Breast epithelium (tissue), 4 donors: ENCODE measurements at regions not wholly inside any gene's neighbourhood (a gene's known extent, or its start where the extent isn't known, plus 50 kb on each side); places are given as distances from the start of the nearest gene placed in this dataset.

ENCODE experiments used
- DNase-seq, 2 donors: peaks; one replicate each; pipeline ENCODE4 v3.0.0-alpha.2; 2019; ENCODE audit warnings: low spot score in 2 of 2
- H3K27ac ChIP-seq, 2 donors: fragments of 200-600 bp; sonication (generic) in 1 of 2; one replicate each; pipeline ENCODE4 v1.5.1; 2016 to 2019; ENCODE audit warnings: mild to moderate bottlenecking in 1 of 2
- H3K27me3 ChIP-seq, 2 donors: fragments of 200-600 bp; sonication (generic) in 1 of 2; one replicate each; pipeline versions ENCODE4 v1.5.1 to v1.6.0; 2017 to 2019; ENCODE audit warnings: control low read depth in 1 of 2, mild to moderate bottlenecking in 1 of 2
- H3K36me3 ChIP-seq: fragments of 200-600 bp; one replicate; pipeline ENCODE4 v1.5.1; 2019
- H3K4me1 ChIP-seq, 2 donors: fragments of 200-600 bp; sonication (generic); one replicate each; pipeline ENCODE4 v1.5.1; 2016 to 2019; ENCODE audit warnings: control low read depth in 1 of 2
- H3K4me3 ChIP-seq, 3 donors: fragments of 200-600 bp; sonication (generic); 1 replicate in 2 of 3; 2 replicates in 1 of 3; pipeline ENCODE4 v1.5.1; 2016 to 2019; ENCODE audit warnings: mild to moderate bottlenecking in 3 of 3, moderate library complexity in 2 of 3
- H3K9me3 ChIP-seq, 2 donors: fragments of 200-600 bp; sonication (generic) in 1 of 2; one replicate each; pipeline ENCODE4 v1.5.1; 2016 to 2019; ENCODE audit warnings: control low read depth in 1 of 2
- CTCF ChIP-seq, 3 donors: fragments of 450-650 bp; IDR thresholded peaks; one replicate each; pipeline ENCODE4 v1.5.1; 2016 to 2017; ENCODE audit warnings: antibody characterized with exemption in 3 of 3, mild to moderate bottlenecking in 3 of 3, moderate library complexity in 3 of 3
- POLR2A ChIP-seq: fragments of 450-650 bp; IDR thresholded peaks from one replicate; pipeline ENCODE4 v1.6.1; 2016; ENCODE audit warnings: antibody characterized with exemption, mild to moderate bottlenecking, moderate library complexity
- POLR2AphosphoS5 ChIP-seq, 3 donors: sonication (generic); formaldehyde crosslinking; IDR thresholded peaks; one replicate each; pipeline ENCODE4 v1.6.1; 2017; ENCODE audit warnings: antibody characterized with exemption in 3 of 3
- intact Hi-C: fragments of 100-400 bp; cut with DNase I; formaldehyde crosslinking; loops from one replicate; pipeline ENCODE4 v1.15.1; 2023; ENCODE audit warnings: low total_unique reads

- no peaks in the 10 kb centered on the region for H3K36me3 ChIP-seq
- no peak for DNase-seq
These were observed 1461.2 kb downstream of the TBC1D22A start for GRCh38 chr22:48223488-48224190.

GRCh38 chr22:48222742-48223487 lies 1460.5 kb downstream of the TBC1D22A start:
- Histone ChIP-seq H3K27me3 (peaks cover 0 to 21% of the 10 kb centered on the region in 2 donors), H3K4me3 (no peak overlapping the region), H3K4me1 (no peaks in the 10 kb centered on the region), H3K36me3 (no peaks in the 10 kb centered on the region), H3K27ac (no peak overlapping the region), H3K9me3 (peaks cover 4 to 9% of the 10 kb centered on the region in 2 donors)
- intact Hi-C loops, result loop anchor here (10.0 kb wide), 1 partner anchor 1072 kb away; no protein-coding TSS in a partner anchor
- DNase-seq, result no peak
- no peak for TF ChIP-seq POLR2AphosphoS5 (IDR thresholded peaks at IDR 0.05)
- TF ChIP-seq POLR2A, result no peak
- no peak for TF ChIP-seq CTCF (IDR thresholded peaks at IDR 0.05)

More at GRCh38 chr22:48223488-48224190, 1461.2 kb downstream of the TBC1D22A start:
- Histone ChIP-seq H3K27me3 (peaks cover 0 to 24% of the 10 kb centered on the region in 2 donors), H3K4me3 (no peak overlapping the region), H3K27ac (no peak overlapping the region), H3K4me1 (no peaks in the 10 kb centered on the region), H3K9me3 (peaks cover 4 to 9% of the 10 kb centered on the region in 2 donors)
- no peak for TF ChIP-seq POLR2A
- no peak for TF ChIP-seq CTCF (IDR thresholded peaks at IDR 0.05)
- TF ChIP-seq POLR2AphosphoS5 (IDR thresholded peaks at IDR 0.05), result no peak
- intact Hi-C loops, result loop anchor here (10.0 kb wide), 1 partner anchor 1071 kb away; no protein-coding TSS in a partner anchor

- peaks cover 0 to 23% of the 10 kb centered on the region in 2 donors for H3K27me3 ChIP-seq
- H3K36me3 ChIP-seq, result no peaks in the 10 kb centered on the region
- no peak for DNase-seq
- H3K27ac ChIP-seq, result no peak overlapping the region
- no peak for TF ChIP-seq POLR2A
- TF ChIP-seq CTCF (IDR thresholded peaks at IDR 0.05), result no peak
- no peak overlapping the region for H3K4me3 ChIP-seq
- intact Hi-C loops, result no loop called here
- no peaks in the 10 kb centered on the region for H3K4me1 ChIP-seq
- peaks cover 0 to 9% of the 10 kb centered on the region in 2 donors for H3K9me3 ChIP-seq
These were observed 1456.5 kb downstream of the TBC1D22A start for GRCh38 chr22:48218889-48219420.

- Histone ChIP-seq H3K36me3 (no peaks in the 10 kb centered on the region), H3K4me3 (no peak overlapping the region), H3K27me3 (peaks cover 0 to 28% of the 10 kb centered on the region in 2 donors), H3K4me1 (no peaks in the 10 kb centered on the region), H3K9me3 (peaks cover 0 to 9% of the 10 kb centered on the region in 2 donors), H3K27ac (no peak overlapping the region)
- intact Hi-C loops, result no loop called here
- DNase-seq, result no peak
- TF ChIP-seq POLR2AphosphoS5 (IDR thresholded peaks at IDR 0.05), result no peak
- no peak for TF ChIP-seq CTCF (IDR thresholded peaks at IDR 0.05)
- TF ChIP-seq POLR2A, result no peak
These were observed 1455.1 kb downstream of the TBC1D22A start for GRCh38 chr22:48217596-48217995.

- H3K27me3 ChIP-seq, result peaks cover 0 to 64% of the 10 kb centered on the region in 2 donors
- no peaks in the 10 kb centered on the region for H3K9me3 ChIP-seq
- no peak overlapping the region for H3K27ac ChIP-seq
These were observed 1450.3 kb downstream of the TBC1D22A start for GRCh38 chr22:48212727-48213126.

More at GRCh38 chr22:48212727-48213126, 1450.3 kb downstream of the TBC1D22A start:
- H3K4me3 ChIP-seq, result no peak overlapping the region
- TF ChIP-seq POLR2A, result no peak
- no peak for TF ChIP-seq CTCF (IDR thresholded peaks at IDR 0.05)
- TF ChIP-seq POLR2AphosphoS5 (IDR thresholded peaks at IDR 0.05), result no peak
- no peaks in the 10 kb centered on the region for H3K4me1 ChIP-seq
- no peak for DNase-seq
- intact Hi-C loops, result no loop called here
- no peaks in the 10 kb centered on the region for H3K36me3 ChIP-seq
